ENCODE measurements at regions not wholly inside any gene's neighbourhood (a gene's known extent, or its start where the extent isn't known, plus 50 kb on each side); places are given as distances from the start of the nearest gene placed in this dataset.

DNA sequence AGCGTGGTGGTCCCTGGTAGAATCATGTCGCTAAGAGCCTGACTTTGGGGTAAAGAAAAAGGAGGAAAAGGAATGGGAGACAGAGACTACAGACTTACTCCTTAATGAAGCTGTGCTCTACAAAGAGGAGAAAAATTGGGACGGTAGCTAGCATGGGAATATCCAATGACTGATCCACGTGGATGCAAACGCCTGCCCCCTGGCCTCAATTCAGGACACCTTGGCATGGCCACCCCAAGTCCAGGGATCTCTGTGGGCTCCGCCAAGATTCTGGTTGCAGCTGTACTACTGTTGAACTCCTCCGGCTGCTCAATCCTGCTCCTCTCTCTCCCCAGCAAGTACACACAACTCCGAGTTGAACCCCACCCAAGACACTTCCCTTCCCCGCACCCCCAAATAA lies 70.5 kb upstream of the DIO3 start:
- DNase-seq: no peak

DNA sequence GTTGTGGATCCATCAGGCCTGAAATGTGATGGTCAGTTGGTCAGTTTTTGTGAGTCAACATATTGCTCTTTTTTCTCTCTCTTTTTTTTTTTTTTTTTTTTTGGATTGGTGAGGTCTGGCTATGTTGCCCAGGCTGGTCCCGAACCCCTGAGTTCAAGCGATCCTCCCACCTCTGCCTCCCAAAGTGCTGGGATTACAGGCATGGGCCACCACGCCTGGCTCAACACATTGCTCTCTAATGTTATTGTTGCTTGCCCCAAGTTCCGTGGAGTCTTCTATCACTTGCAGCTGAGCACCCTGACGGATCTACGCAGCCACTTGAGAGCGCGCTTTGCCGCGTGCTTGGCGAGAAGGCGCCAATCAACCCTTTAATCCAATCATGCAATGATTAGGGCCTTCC lies 69.5 kb upstream of the DIO3 start:
- H3K27ac ChIP-seq: no peak overlapping the region
- TF ChIP-seq, protein P1, sequence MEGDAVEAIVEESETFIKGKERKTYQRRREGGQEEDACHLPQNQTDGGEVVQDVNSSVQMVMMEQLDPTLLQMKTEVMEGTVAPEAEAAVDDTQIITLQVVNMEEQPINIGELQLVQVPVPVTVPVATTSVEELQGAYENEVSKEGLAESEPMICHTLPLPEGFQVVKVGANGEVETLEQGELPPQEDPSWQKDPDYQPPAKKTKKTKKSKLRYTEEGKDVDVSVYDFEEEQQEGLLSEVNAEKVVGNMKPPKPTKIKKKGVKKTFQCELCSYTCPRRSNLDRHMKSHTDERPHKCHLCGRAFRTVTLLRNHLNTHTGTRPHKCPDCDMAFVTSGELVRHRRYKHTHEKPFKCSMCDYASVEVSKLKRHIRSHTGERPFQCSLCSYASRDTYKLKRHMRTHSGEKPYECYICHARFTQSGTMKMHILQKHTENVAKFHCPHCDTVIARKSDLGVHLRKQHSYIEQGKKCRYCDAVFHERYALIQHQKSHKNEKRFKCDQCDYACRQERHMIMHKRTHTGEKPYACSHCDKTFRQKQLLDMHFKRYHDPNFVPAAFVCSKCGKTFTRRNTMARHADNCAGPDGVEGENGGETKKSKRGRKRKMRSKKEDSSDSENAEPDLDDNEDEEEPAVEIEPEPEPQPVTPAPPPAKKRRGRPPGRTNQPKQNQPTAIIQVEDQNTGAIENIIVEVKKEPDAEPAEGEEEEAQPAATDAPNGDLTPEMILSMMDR (IDR thresholded peaks at IDR 0.05): no peak
- H3K36me3 ChIP-seq: no peaks in the 10 kb centered on the region
- ATAC-seq: no peak
- H3K4me1 ChIP-seq: no peaks in the 10 kb centered on the region
- WGBS, 2 donors: 64 to 66% methylated on average over 12 of the region's 12 CpGs
- intact Hi-C loops (cut with DNase I): no loop called here
- H3K9me3 ChIP-seq: peaks cover 0 to 26% (median 3%) of the 10 kb centered on the region in 11 donors
- DNase-seq: no peak
- peaks cover 5 to 76% (median 24%) of the 10 kb centered on the region in 7 donors for H3K27me3 ChIP-seq
- no peak overlapping the region for H3K4me3 ChIP-seq

More for the DNA sequence above, 70.5 kb upstream of the DIO3 start:
- Histone ChIP-seq H3K27ac (no peak overlapping the region), H3K27me3 (peaks cover 5 to 65% (median 23%) of the 10 kb centered on the region in 7 donors), H3K36me3 (no peaks in the 10 kb centered on the region), H3K4me1 (no peaks in the 10 kb centered on the region), H3K4me3 (no peak overlapping the region), H3K9me3 (peaks cover 0 to 37% (median 14%) of the 10 kb centered on the region in 11 donors)
- intact Hi-C loops (cut with DNase I): no loop called here
- 84 to 85% methylated on average over 9 of the region's 9 CpGs for WGBS, 2 donors
- TF ChIP-seq, protein P1 (IDR thresholded peaks at IDR 0.05): no peak
- ATAC-seq: no peak

DNA sequence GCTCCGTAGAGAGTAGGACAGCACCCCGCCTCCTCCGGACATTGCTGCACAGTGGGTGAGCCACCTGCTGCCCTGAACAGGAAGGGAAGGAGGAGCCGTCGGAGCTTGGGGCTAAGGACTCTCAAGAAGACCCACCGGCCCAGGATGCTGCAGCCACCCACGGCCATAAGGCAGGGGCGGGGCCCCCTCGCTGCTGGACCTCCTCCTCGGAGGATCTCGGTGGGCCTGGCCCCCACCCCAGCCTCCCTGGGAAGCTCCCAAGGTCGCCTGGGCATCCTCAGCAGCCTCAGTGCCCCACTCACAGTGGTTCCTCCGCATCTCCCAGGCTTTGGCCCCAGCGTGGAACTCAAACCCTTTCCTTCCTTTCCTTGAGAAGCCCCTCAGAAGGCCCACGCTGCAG lies 68.6 kb upstream of the DIO3 start:
- no peak for DNase-seq
- Histone ChIP-seq H3K36me3 (no peaks in the 10 kb centered on the region), H3K27me3 (peaks cover 5 to 81% (median 33%) of the 10 kb centered on the region in 7 donors), H3K9me3 (peaks cover 0 to 17% (median 0%) of the 10 kb centered on the region in 11 donors), H3K4me1 (no peaks in the 10 kb centered on the region), H3K27ac (no peak overlapping the region), H3K4me3 (no peak overlapping the region)
- ATAC-seq: no peak
- intact Hi-C loops (cut with DNase I): no loop called here
- WGBS, 2 donors: 60 to 66% methylated on average over 15 of the region's 15 CpGs
- TF ChIP-seq, protein P1 (IDR thresholded peaks at IDR 0.05): no peak

DNA sequence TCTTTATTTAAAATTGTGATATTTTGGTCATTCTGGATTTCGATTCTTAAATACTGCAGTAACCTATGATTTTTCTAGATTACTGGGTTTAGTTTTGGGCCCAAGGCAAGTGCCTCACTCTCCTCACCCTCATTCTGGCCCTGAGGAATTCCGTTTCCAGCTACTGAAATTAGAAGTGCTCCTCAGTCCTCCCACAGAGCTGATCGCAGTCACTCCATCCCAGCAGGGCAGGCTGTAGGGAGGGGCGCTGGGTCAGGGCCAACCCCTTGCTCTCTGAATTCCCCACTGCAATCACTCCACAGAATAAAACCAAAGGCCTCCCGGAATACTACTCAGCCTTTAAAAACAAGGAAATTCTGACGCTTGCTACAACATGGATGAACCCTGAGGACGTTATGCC lies 66.5 kb upstream of the DIO3 start:
- DNase-seq: no peak
- TF ChIP-seq, protein P1 (IDR thresholded peaks at IDR 0.05): no peak
- H3K4me3 ChIP-seq: no peak overlapping the region
- no peak overlapping the region for H3K27ac ChIP-seq
- H3K4me1 ChIP-seq: no peaks in the 10 kb centered on the region
- WGBS, 2 donors: 56 to 63% methylated on average over 7 of the region's 7 CpGs
- H3K36me3 ChIP-seq: no peaks in the 10 kb centered on the region
- intact Hi-C loops (cut with DNase I): no loop called here
- H3K27me3 ChIP-seq: peaks cover 5 to 87% (median 36%) of the 10 kb centered on the region in 7 donors
- ATAC-seq: no peak
- H3K9me3 ChIP-seq: peaks cover 0 to 8% (median 0%) of the 10 kb centered on the region in 11 donors
